HG03095 (cell line): ENCODE measurements at regions not wholly inside any gene's neighbourhood (a gene's known extent, or its start where the extent isn't known, plus 50 kb on each side); places are given as distances from the start of the nearest gene placed in this dataset.

Source experiments
- ATAC-seq: cut with Tn5 transposase; IDR thresholded peaks from one replicate; pipeline ENCODE4 v1.9.1; 2021; ENCODE audit warnings: moderate library complexity; ENCODE audit not compliant: unreplicated experiment

DNA sequence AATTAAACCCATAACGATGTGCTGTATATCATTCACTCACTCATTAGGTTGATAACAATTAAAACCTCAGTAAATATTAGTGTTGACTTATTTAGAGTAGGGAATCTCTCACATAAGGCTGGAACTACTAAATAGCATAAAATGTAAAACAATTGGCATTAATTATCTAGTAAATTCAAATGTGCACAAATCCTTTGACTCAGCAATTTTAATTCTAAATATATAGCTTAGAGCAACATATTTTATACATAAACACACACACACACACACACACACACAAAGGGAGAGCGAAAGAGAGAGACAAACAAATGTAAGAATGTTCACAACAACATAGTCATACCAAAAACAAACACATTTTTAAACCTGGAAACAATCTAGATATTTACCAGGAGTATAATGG is 443.1 kb upstream of the KCNH7 start:
- no peak for ATAC-seq

DNA sequence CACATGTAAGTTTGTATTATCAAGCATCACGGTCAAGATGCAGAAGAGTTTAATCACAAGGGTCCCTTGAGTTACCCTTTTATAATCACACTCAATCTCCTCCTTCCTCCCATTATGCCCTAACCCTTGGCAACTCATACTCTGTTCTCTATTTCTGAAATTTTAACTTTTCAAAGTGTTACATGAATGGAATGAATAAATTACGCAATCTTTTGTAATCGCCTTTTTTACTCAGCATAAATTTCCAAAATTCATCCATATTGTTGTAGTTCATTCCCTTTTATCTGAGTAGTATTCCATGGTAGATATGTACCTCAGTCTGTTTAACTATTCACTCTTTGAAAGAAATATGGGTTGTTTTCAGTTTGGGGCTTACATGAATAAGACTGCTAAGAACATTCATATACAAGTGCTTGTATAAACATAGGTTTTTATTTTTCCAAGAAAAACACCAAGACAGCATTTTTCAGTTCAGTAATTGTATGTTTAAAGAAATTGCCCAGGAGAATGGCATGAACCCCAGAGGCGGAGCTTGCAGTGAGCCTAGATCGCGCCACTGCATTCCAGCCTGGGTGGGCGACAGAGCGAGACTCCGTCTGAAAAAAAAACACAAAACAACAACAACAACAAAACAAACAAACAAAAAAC is 430.9 kb upstream of the KCNH7 start:
- ATAC-seq: no peak

DNA sequence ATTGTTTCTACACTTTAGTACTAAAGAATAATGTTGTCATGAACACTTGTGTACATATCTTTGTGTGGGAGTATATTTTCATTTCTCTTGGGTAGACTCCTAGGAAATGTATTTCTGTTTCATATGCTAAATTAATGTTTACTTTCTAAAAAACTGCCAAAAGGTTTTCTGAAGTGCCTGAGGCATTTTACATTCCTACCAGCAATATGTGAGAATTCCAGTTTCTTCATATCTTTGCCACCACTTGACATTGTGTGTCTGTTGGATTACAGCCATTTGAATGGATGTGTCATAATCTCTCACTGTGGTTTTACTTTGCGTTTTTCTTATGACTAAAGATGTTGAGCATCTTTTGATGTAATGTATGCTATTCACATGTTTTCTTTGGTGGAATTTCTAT is 428.2 kb upstream of the KCNH7 start:
- ATAC-seq: no peak

DNA sequence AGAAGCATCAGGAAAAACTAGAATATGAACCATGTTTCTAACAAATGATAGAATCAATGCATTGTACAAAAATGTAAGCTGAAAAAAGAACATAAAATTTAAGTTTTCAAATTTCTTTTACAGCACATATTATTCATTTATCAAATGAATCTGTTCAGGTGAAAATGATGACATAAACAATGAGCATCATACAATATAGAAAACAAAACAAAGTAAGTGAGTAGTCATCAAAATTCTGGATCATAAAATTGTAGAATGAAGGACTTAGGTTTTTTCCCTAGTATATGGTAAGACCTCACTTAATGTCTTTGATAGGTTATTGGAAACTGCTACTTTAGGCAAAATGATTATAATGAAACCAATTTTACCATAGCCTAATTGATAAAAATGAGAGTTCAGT is 427.0 kb upstream of the KCNH7 start:
- no peak for ATAC-seq

DNA sequence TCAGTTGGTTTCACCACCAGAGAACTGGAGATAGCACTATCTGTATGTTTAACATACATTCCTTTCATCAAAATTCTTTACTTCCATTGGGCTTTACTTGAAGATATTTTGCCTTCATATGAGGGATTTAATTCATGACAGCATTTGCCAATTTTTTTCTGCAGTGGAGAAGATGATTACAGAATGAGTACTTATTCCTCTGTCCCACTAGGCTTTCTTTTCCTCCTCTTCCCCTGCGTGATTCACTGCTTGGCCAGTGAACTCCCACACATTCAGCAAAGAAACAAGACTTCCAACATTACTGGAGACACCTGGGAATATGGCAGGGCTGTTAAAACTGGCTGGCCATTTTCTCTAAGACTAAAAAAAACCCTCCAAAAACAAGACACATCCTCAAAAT is 425.8 kb upstream of the KCNH7 start:
- no peak for ATAC-seq

DNA sequence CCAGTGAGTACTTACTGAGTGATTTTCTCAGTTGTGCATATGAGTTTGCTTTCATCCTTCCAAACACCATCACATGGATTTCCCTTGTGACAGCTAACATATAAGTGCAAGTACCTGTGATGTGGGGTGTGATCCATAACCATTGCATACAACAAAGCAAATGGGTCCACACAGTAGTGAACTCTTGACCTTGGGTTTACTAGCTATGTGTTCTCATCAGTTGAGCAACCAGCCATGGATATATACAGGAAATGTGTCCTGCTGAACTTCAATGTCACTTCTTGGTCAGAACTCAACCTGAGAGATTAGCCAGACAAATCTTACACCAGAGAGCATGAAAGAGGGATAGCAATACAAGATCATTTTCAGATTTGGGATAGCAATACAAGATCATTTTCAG is 420.9 kb upstream of the KCNH7 start:
- ATAC-seq: no peak

DNA sequence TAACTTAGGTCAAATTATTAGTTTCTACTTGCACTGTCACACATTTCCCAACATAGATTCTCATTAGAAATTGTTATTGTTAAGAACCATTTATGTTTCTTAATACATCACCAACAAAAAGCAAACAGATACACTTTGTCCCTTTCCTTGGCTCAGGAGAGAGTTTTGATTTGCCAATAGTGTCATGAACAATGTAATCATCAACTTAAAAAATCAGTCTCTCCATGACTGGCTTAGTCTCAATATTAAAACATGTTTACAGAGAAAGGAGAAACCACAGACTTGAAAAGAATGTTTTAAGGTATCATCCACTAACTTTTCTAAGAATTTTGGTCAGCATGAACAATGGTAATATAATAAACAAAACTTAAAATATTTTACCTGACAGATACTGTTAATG is 416.5 kb upstream of the KCNH7 start:
- no peak for ATAC-seq

DNA sequence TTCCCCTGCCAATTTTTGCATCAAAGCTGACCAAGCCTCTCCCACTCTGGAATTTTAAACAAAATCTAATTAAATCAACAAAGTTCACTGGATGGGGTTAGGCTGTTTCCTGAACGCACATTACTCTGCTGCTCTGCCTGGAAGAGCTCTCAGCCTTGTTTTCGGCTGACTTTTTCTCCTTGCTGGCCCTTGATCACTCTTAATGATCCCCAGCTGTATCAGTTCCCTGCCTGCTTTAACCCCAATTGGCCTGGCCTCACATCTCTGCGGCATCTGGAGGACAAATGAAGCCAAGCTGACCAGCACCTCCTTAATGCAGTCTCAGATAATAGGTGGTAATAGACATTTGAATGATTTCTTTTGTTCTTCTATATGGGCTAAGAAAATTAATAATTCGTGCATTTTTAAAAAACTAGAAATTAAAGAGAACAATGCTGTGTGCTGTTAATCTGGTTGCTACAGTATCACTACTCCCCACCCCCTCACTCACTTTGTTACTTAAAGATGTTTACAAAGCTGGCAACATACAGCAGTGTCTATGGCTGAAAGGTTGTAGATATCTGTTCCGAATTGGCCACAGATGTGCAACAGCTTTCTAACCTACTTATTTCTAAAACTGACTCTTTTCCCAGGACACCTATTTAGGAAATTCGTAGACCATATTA is 415.2 kb upstream of the KCNH7 start:
- no peak for ATAC-seq

DNA sequence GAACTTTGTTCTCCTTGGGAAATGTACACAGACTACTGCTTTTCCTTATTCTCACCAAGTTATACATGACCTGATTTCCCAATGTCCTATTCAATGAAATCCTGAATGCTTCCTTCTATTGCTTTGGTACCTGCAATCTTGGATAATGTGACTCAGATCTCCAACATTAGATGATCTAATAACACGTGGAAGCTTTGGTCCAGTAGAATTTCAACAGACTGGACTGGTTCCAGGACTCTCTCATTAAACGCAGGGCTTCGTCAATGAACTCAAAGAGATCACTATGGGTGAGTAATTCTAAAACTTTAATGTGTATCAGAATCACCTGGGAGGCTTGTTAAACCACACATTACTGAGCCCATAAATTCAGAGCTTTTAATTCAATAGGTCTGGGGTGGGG is 413.6 kb upstream of the KCNH7 start:
- ATAC-seq: no peak

DNA sequence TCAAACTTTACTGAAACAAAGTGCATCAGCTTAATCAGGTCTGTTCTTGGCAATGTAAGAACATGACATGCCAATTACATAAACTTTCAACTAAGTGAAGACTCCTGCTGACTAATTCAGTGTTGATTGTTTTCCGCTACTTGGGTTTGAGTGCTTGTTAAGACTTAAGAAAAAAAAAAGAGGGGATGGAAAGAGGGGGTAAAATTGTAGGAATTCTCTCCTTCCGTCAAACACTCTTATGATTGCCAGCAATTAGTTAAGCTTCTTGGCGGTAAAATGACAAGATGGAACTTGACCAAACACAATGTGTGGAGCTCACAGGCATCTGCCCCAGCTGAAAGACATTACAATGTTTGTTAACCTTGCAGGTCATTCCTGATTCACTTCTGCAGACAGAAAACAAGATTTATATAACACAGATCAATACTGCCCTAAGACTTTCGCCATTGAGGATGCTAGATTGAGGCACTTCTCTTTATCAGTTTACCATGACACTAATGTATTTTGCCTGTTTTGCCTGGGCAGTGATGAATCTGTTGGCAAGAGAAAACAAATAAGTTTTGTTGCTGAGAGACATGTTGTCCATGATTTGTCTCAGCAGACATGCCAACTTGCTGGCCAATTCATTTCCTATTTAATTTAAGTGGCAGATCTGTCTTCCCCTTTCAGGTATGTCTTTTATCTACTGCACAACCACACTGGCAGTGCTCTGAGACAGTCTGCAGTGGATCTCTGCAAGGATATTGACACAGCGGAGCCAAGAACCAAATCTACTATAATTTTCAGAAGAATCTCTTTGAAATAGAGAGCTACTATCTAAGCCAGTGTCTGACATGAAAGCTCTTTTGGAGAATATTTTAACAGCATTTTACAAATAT is 410.0 kb upstream of the KCNH7 start:
- ATAC-seq: no peak

DNA sequence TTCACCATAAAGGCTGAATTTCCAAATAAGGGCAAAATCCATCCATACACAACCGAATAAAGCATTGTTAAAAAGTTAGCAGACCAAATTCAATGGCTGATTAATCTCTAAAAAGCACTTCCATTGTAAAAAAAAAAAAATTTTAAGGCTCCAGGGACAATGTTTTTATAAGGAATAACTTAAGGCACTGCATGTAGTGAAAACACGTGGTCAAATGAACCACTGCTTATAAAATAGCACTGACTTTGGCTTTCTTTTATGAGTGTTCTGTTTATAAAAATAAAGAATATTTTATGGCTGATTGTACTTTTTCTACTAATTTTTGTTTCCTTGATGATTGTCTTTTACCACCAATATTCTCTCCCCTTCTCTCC is 409.3 kb upstream of the KCNH7 start:
- no peak for ATAC-seq

DNA sequence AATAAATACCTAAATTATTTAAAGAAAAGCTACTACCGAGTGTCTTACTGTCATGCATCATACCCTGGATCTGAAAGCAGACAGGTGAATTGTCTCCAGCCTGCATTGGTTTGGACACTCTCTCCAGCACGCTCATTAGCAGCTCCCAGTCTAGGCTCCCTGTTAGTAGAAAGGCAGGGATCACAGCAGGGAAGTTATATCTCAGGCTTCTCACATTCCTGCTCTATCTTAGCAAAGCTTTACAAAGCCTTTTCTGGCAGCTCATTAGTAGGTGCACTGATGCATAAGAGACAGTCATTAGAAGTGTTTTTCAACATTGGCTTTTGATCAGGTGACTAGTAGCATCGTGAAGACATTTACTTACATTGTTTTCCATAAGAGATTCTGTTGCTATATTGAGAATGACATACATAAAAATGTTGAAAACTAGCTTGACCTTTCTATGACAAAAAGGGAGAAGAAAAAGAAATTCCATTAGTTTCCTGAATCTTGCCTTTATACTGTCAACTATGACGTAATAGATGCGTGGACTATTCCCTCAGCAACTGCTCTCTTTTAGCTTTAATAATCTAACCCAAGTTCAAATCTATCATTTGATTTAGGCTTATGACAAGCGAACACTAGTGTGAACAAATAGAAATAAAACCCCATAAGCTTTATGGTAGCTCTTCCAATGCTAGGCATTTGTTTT is 408.7 kb upstream of the KCNH7 start:
- no peak for ATAC-seq

DNA sequence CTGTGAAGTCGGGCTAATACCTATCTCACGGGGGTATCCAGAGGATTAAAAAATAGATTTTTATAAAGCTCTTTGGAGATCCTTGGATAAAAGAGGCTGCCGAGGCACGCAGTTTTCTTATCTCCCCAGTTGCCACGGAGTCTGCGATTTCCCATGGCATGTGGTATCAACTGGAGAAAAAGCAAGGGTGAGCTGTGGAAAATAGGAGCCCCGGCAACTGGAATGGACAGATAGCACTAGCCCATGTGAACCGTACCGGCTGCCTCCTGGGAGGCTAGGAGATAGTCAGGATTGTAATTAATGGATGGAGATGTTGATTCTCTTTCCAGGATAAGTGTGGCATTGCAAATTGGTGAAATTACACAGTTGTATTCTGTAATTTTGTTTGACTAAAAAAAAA is 407.6 kb upstream of the KCNH7 start:
- no peak for ATAC-seq

DNA sequence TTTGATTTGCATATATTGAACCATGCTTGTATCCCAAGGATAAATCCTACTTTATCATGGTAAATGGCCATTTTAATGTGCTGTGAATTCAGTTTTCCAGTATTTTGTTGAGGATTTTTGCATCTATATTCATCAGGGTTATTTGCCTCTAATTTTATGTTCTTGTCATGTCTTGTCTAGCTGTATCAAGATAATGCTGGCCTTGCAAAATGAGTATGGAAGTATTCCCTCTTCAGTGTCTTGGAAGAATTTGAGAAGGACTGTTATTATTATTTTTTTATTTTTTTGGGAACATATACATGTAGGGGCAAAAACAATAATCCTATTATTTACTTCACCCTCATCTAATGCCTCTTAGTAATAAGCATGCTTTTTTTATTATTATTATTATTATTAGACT is 398.0 kb upstream of the KCNH7 start:
- ATAC-seq: no peak

DNA sequence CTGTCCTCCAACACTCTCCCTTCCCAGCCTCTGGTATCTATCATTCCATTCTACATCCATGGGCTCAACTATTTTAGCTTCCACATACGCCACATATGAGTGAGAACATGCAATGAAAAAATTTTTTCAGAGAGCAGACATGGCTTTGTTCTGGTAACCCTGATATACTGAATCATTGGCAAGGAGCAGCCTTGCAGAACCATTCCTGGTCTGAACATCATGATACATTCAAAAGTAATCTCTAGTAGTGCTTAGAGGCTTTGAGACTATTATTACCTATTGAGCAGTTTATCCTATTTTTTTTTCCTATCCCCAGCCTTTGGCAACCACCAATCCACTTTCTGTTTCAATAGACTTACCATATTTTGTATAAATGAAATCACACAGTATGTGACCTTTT is 393.1 kb upstream of the KCNH7 start:
- no peak for ATAC-seq

DNA sequence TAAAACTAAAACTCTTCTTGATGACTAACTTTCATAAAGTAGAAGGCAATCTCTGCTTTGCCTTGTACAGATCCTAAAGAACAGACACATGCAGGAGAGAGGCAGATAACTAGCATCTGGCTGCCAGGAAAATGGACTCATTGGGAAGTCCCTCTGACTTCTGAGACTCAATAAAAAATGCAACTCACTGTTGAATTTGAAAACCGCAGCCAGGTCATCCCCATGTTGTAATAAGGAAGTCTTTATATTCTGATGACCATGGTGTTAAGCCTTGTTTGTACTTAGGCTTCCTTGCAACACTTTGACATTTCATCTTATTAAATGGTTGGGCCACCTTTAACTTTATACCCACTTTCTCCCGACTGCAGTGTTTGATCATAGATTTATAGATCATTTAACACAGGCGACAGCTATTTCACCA is 375.1 kb upstream of the KCNH7 start:
- ATAC-seq: no peak

DNA sequence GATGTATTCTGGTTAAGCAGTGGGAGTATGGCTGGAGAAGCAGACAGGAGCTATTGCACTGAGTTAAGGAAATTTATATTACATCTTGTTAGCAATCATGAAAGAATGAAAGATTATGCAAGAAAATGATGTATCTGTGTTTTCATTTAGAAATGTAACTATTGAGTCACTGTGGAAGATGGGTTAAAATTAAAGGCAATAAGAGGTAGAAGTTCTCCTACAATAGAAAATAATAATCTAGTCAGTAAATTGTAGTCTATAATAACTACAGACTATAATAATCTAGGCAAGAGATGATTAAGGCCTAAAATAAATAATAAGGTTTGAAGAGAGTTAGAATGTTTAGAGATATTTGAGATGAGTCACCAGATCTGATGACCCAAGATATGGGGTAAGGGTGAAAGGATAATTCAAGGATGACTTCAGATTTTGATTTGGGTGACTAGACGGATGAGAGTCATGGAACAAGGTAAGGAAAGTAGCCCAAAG is 371.9 kb upstream of the KCNH7 start:
- ATAC-seq: no peak

DNA sequence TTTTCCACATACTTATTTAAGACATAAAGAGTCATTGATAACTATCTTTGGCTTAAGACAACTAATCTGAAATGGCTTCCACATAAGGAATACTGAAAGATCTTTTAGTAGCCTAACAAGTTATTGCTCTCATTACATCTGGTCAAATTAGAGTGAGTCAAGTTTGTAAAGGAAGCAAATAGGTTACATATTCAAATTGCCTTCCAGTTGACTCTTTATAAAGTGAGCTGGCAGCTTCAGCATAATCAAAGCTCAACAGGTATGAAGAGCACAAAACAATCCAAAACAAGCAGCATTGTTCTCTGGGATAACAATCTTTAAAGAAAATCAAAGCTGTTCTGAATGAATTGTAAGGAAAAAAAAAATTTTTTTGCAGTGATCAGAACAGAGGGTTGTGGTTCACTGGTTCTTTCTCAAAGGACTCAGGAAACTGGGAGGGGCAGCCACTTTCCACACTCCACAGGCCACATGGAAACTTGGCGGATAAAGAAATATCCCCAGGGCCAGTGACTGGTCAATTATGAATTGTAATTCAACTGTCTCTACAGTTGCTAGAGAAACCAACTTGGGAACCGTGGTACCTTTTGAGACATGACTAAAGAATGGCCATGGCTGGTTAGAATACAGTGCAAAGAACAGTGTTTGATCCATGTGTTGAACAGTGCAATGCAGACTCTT is 369.3 kb upstream of the KCNH7 start:
- ATAC-seq: no peak

DNA sequence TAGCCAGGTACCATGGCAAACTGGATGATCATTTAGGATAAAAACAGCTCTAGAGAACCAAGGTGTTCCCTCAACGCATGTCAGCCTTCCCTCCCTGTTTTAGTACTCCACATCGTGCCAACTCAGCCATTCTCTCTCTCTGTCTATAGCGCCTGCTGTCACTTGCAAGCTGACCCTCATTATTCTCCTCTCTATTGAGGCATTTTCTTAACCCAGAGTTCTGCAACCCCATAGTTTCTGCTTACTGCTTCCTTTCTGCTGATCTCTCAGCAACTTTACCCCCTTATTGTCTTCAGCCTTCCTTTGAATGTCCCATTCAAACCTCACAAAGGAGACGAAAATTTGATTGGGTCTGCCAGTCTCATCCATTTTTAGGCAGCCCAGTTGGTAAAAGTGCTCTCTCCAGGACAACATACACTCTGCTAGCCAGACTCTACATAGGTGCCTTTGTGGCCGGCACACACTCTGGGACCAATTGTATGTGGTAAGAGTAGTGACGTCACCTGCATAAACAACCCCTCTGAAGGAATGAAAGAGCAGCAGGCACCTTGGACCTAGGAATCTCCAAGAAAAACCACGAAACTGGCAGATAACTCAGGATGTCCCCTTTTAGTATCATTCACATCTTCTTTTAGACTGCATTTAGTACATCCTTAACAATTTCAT is 367.2 kb upstream of the KCNH7 start:
- ATAC-seq: no peak

DNA sequence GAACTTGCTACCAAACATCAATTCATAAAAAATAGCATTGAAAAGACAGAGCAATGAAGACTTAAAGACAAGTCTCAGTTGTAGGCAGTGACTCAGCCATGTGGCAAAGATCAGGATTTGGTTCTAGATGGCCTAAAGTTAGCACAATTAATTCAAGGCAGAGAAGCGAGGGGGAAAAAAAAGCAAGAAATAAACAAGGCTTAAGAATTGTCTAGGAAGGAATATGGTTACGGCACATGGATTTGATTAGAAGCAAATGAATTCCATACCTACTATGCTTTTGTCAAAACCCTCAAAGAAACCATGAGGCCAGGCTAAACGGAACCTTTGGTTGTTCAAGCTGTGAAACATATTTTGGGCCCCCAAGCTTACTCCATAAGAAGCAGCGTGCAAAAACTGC is 362.2 kb upstream of the KCNH7 start:
- no peak for ATAC-seq
